ENCODE measurements at regions not wholly inside any gene's neighbourhood (a gene's known extent, or its start where the extent isn't known, plus 50 kb on each side); places are given as distances from the start of the nearest gene placed in this dataset.
"Not testable (repeated sequence)": the region's sequence is repeated elsewhere in the genome, so short reads cannot be mapped to it uniquely, and the experiment has no call there.

- TF ChIP-seq CTCF (IDR thresholded peaks at IDR 0.05 in 4 of 5, conservative IDR thresholded peaks at IDR 0.05 in 1 of 5); POLR2A (IDR thresholded peaks at IDR 0.05): not testable (repeated sequence)
Observed at GRCh38 chr16:88205482-88205881, 177.3 kb upstream of the ZNF469 start.

Measured in gastrocnemius medialis (tissue), 4 donors.